ENCODE measurements at regions not wholly inside any gene's neighbourhood (a gene's known extent, or its start where the extent isn't known, plus 50 kb on each side); places are given as distances from the start of the nearest gene placed in this dataset.

DNA sequence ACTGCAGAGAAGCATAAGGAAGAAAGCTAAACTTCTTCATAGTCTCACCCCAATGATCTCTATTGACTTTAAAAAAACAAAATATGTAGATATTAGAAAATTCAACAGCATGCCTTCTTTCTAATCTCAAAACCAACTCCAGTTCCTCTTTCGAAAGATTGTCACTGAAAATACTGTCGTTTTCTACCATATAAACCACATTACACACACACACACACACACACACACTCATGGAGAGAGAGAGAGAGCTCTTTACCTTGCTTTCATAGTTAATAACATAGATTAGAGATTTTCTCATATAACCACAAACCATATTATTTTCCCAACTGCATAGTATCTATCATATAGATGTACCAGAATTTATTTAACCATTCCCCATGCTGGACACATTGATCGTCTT, 296.2 kb upstream of the MGMT start:
- H3K36me3 ChIP-seq (ENCODE audit: control insufficient read depth, insufficient read depth, low read length) = no peaks in the 10 kb centered on the region
- H3K27ac ChIP-seq (ENCODE audit: insufficient read depth, low read length, poor library complexity, severe bottlenecking) = no peak overlapping the region
- no peak for DNase-seq
- H3K27me3 ChIP-seq (replicated peaks; ENCODE audit: control insufficient read depth, insufficient read depth, low read length, poor library complexity, severe bottlenecking) = no peaks in the 10 kb centered on the region
- H3K9me3 ChIP-seq (ENCODE audit: control insufficient read depth, low read length) = no peaks in the 10 kb centered on the region
- no peak overlapping the region for H3K4me3 ChIP-seq (ENCODE audit: insufficient read depth, low read depth, low read length, poor library complexity, severe bottlenecking)
- H3K4me1 ChIP-seq (ENCODE audit: control insufficient read depth, insufficient read depth, low read length, poor library complexity, severe bottlenecking) = no peaks in the 10 kb centered on the region

DNA sequence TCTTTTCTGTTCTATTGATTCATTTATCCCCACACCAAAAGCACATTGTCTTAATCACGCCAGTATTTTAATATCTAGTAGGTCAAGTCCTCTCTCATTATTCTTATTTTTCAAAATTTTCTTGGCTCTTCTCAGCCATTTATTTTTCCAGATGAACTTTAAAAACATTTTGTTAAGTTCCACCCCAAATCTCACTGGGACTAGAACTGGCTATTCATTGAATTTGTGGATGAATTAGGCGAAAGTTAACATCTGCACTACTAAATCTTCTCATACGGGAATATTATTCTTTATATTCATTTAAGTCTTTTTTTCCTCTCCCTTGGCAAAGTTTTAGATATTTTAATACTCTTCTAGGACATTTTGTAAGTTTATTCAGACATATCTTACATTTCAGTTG, 295.2 kb upstream of the MGMT start:
- Histone ChIP-seq H3K9me3 (ENCODE audit: control insufficient read depth, low read length) (no peaks in the 10 kb centered on the region), H3K27me3 (replicated peaks; ENCODE audit: control insufficient read depth, insufficient read depth, low read length, poor library complexity, severe bottlenecking) (no peaks in the 10 kb centered on the region), H3K36me3 (ENCODE audit: control insufficient read depth, insufficient read depth, low read length) (no peaks in the 10 kb centered on the region), H3K27ac (ENCODE audit: insufficient read depth, low read length, poor library complexity, severe bottlenecking) (no peak overlapping the region), H3K4me1 (ENCODE audit: control insufficient read depth, insufficient read depth, low read length, poor library complexity, severe bottlenecking) (no peaks in the 10 kb centered on the region), H3K4me3 (ENCODE audit: insufficient read depth, low read depth, low read length, poor library complexity, severe bottlenecking) (no peak overlapping the region)
- DNase-seq = no peak

DNA sequence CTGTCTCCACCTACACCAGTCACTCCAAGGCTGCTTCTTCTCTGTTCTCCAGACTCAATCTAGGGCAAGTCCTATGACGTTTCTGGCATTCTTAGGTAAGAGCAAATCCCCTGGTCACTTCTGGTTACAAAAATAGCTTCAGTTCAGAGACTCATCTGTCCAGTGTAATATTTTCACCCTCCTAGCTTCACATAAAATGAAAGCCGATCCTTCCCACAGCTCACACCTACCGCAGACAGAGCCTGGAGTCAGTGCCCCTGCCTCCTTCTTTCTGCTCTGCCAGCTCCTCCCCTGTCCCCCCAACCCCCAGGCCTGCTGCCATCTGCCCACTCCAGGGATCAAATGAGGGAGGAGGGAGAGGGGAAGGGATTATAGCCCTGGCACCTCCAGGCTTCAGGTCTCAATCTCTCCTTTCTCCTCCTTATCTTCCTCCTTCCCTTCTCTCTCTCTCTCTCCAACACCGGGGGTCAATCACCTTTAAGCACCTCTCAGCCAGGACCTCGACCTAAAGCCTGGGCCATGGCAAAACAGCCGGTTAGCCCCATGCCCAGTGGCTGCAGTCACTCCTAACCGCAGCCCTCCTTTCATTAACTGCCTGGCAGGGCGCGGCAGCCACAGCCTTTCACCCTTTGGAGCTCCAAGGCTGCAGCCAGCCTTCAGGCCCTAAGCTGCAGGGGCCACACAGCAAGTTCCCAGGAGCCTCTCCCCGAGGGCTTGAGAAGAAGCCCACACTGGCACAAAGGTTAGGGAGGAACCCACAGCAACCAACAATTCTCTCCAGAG, 292.6 kb upstream of the MGMT start:
- no peak for DNase-seq
- no peak overlapping the region for H3K27ac ChIP-seq (ENCODE audit: insufficient read depth, low read length, poor library complexity, severe bottlenecking)

DNA sequence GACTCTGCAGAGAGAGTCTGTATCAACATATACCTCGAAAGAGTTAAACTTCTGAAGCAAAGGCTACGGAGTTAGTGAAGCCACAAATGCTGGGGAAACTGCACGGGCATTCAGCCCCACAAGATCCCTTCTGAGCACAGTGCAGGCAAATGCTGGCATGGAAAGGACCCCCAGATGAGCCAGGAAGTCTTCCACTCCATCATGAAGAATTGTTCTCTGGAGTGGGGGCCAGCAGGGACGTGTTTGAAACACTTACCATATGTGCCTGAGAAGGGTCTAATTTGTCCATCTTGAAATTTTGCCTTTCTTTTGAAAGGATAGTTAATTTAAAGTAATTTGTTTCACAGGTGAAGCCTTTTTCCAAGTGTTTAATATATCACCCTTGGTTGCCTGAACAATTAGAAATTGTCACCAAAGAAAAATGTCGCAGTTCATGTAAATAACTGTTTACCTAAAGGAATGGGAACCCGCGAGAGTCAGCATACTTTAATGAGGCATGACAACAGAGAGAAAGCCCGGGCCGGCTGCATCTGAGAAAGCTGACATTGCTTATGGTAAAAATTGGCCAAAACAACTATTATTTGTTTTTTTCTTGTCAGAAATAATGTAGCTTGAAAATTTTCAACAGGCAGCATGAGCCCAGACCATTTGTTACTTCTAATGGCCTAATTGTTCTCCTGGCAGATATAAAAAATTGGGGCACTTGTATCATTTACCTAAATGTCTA, 287.6 kb upstream of the MGMT start:
- Histone ChIP-seq H3K9me3 (ENCODE audit: control insufficient read depth, low read length) (no peaks in the 10 kb centered on the region), H3K27me3 (replicated peaks; ENCODE audit: control insufficient read depth, insufficient read depth, low read length, poor library complexity, severe bottlenecking) (no peaks in the 10 kb centered on the region), H3K27ac (ENCODE audit: insufficient read depth, low read length, poor library complexity, severe bottlenecking) (no peak overlapping the region), H3K4me1 (ENCODE audit: control insufficient read depth, insufficient read depth, low read length, poor library complexity, severe bottlenecking) (no peaks in the 10 kb centered on the region), H3K36me3 (ENCODE audit: control insufficient read depth, insufficient read depth, low read length) (no peaks in the 10 kb centered on the region), H3K4me3 (ENCODE audit: insufficient read depth, low read depth, low read length, poor library complexity, severe bottlenecking) (no peak overlapping the region)
- no peak for DNase-seq

More for the DNA sequence above, 292.6 kb upstream of the MGMT start:
- Histone ChIP-seq H3K27me3 (replicated peaks; ENCODE audit: control insufficient read depth, insufficient read depth, low read length, poor library complexity, severe bottlenecking) (no peaks in the 10 kb centered on the region), H3K4me1 (ENCODE audit: control insufficient read depth, insufficient read depth, low read length, poor library complexity, severe bottlenecking) (no peaks in the 10 kb centered on the region), H3K4me3 (ENCODE audit: insufficient read depth, low read depth, low read length, poor library complexity, severe bottlenecking) (no peak overlapping the region), H3K36me3 (ENCODE audit: control insufficient read depth, insufficient read depth, low read length) (no peaks in the 10 kb centered on the region), H3K9me3 (ENCODE audit: control insufficient read depth, low read length) (no peaks in the 10 kb centered on the region)

DNA sequence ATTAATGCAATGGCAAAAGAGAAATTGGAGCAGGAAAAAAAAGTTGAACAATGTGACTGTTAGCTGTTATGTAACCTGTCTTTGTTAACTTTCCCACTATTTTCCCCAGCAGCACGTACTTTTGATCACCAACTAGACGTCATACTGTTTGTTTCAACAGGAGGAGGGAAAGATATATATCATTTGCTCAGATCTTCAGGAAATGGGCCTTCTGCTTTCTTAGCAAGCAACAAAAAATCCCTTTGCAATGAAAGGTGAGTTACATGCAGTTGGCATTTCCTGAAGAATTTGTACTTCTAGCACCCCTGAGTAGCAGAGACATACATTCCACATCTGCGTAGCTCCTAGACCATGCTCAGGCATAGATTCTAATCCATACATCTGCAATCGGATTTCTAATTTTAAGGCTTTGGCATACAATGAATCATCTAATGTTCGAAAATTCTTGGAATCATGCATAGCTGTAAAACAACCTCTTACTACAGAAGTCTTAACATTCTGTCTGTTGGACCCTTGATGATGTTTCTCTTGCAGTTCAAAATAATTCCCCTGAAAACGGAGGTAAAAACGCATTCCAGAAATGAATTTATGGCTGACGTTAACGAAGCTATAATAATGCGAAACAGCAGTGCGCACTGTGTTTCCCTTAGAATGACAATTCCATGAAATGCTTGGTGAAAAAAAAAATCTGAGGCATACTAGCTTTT, 286.9 kb upstream of the MGMT start:
- Histone ChIP-seq H3K4me1 (ENCODE audit: control insufficient read depth, insufficient read depth, low read length, poor library complexity, severe bottlenecking) (no peaks in the 10 kb centered on the region), H3K27ac (ENCODE audit: insufficient read depth, low read length, poor library complexity, severe bottlenecking) (no peak overlapping the region), H3K36me3 (ENCODE audit: control insufficient read depth, insufficient read depth, low read length) (no peaks in the 10 kb centered on the region), H3K9me3 (ENCODE audit: control insufficient read depth, low read length) (no peaks in the 10 kb centered on the region), H3K4me3 (ENCODE audit: insufficient read depth, low read depth, low read length, poor library complexity, severe bottlenecking) (no peak overlapping the region), H3K27me3 (replicated peaks; ENCODE audit: control insufficient read depth, insufficient read depth, low read length, poor library complexity, severe bottlenecking) (no peaks in the 10 kb centered on the region)
- no peak for DNase-seq

DNA sequence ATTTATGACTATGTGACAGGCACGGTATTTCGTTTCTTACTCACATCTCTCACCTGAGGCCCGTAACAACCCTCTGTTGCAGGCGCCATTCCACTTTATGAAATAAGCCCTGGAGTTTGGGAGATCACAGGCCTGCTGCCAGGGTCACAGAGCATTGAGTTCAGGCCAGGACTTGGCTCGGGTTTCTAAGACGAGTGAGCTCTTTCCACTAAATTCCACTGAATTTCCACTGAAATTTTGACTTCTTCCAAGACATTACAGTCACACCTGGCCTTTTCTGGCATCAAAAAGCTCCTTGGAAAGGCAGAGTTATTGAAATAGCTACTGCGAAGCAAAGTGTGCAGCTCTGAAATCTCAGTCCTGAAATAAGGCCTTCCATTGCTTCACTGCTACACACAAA, 282.8 kb upstream of the MGMT start:
- no peak overlapping the region for H3K27ac ChIP-seq (ENCODE audit: insufficient read depth, low read length, poor library complexity, severe bottlenecking)
- H3K27me3 ChIP-seq (replicated peaks; ENCODE audit: control insufficient read depth, insufficient read depth, low read length, poor library complexity, severe bottlenecking) = no peaks in the 10 kb centered on the region
- no peak for DNase-seq
- H3K4me1 ChIP-seq (ENCODE audit: control insufficient read depth, insufficient read depth, low read length, poor library complexity, severe bottlenecking) = no peaks in the 10 kb centered on the region
- no peaks in the 10 kb centered on the region for H3K36me3 ChIP-seq (ENCODE audit: control insufficient read depth, insufficient read depth, low read length)
- H3K4me3 ChIP-seq (ENCODE audit: insufficient read depth, low read depth, low read length, poor library complexity, severe bottlenecking) = no peak overlapping the region
- no peaks in the 10 kb centered on the region for H3K9me3 ChIP-seq (ENCODE audit: control insufficient read depth, low read length)

DNA sequence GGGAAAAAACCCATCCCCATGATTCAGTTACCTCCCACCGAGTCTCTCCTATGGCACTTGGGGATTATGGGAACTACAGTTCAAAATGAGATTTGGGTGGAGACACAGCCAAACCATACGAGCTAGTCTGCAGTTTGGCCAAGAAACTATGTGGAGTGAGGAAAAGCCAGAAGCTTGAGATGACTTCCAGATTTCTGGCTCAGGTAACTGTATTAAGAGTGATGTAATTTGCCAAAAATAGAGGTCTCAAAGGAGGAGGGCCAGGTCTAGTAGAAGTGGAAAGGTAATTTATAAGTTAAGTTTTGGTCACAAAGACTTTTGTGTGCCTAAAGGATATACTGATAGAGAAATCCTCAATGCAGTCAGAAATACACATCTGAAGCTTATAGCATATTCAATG, 279.7 kb upstream of the MGMT start:
- H3K27ac ChIP-seq (ENCODE audit: insufficient read depth, low read length, poor library complexity, severe bottlenecking) = no peak overlapping the region
- no peaks in the 10 kb centered on the region for H3K9me3 ChIP-seq (ENCODE audit: control insufficient read depth, low read length)
- no peaks in the 10 kb centered on the region for H3K36me3 ChIP-seq (ENCODE audit: control insufficient read depth, insufficient read depth, low read length)
- H3K27me3 ChIP-seq (replicated peaks; ENCODE audit: control insufficient read depth, insufficient read depth, low read length, poor library complexity, severe bottlenecking) = no peaks in the 10 kb centered on the region
- H3K4me1 ChIP-seq (ENCODE audit: control insufficient read depth, insufficient read depth, low read length, poor library complexity, severe bottlenecking) = no peaks in the 10 kb centered on the region
- DNase-seq = no peak
- no peak overlapping the region for H3K4me3 ChIP-seq (ENCODE audit: insufficient read depth, low read depth, low read length, poor library complexity, severe bottlenecking)

DNA sequence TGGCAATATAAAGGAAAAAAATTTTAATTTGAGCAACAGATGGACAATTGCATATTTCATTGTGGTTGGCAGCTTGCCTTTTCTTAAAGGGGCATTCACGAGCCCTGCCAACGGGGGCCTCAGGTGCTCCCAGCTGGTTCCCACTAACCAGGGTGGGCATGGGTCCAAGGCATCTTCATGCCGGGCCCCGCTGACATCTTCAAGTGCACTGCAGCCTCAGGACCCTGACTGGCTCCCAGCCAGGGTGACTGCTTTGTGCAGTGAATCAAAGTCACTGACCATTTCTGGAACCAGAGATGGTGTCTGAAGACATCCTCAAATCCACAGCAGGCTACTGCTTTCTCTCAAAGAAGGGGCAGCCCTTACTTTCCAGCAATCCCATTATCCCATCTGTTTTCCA, 275.2 kb upstream of the MGMT start:
- Histone ChIP-seq H3K9me3 (ENCODE audit: control insufficient read depth, low read length) (no peaks in the 10 kb centered on the region), H3K27ac (ENCODE audit: insufficient read depth, low read length, poor library complexity, severe bottlenecking) (no peak overlapping the region), H3K4me3 (ENCODE audit: insufficient read depth, low read depth, low read length, poor library complexity, severe bottlenecking) (no peak overlapping the region), H3K36me3 (ENCODE audit: control insufficient read depth, insufficient read depth, low read length) (no peaks in the 10 kb centered on the region), H3K4me1 (ENCODE audit: control insufficient read depth, insufficient read depth, low read length, poor library complexity, severe bottlenecking) (no peaks in the 10 kb centered on the region), H3K27me3 (replicated peaks; ENCODE audit: control insufficient read depth, insufficient read depth, low read length, poor library complexity, severe bottlenecking) (no peaks in the 10 kb centered on the region)
- DNase-seq = no peak

DNA sequence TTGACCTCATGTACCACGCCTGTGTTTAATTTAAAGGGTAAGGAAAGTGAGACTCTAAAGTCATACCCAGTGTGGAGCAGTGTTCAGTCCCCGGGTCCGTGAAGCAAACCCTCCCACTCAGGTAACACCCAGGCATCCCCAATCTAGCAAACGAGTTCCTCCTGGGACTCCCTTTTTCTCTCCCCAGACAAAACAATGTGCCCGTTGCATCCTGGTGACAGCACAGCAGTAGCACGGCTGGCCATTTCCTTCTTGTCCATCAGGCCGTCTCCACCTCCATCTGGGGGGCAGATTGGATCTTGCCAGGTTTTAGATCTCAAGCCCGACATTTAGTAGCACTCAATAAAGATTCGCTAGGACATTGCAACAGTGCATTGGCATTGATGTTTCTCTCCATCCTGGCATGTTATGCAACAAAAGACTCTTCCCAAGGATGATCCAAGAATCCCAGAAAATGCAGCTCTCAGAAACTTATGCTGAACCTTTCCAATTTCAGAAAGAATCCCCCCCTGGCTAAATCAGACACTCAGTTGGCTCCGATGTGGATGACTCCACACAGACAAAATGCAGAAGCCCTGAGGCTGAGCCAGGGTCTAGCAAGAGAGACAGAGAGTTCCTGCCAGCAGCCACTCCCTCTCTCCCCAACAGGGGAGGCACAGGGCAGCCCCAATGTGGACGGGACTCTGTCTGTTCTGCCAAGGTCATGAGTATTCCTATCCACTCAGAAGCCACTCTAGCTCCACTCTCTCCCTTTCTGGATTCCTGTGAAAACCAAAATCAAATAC, 274.5 kb upstream of the MGMT start:
- DNase-seq = no peak
- no peak overlapping the region for H3K4me3 ChIP-seq (ENCODE audit: insufficient read depth, low read depth, low read length, poor library complexity, severe bottlenecking)
- H3K27ac ChIP-seq (ENCODE audit: insufficient read depth, low read length, poor library complexity, severe bottlenecking) = no peak overlapping the region
- H3K27me3 ChIP-seq (replicated peaks; ENCODE audit: control insufficient read depth, insufficient read depth, low read length, poor library complexity, severe bottlenecking) = no peaks in the 10 kb centered on the region
- no peaks in the 10 kb centered on the region for H3K4me1 ChIP-seq (ENCODE audit: control insufficient read depth, insufficient read depth, low read length, poor library complexity, severe bottlenecking)
- no peaks in the 10 kb centered on the region for H3K36me3 ChIP-seq (ENCODE audit: control insufficient read depth, insufficient read depth, low read length)
- no peaks in the 10 kb centered on the region for H3K9me3 ChIP-seq (ENCODE audit: control insufficient read depth, low read length)
